Endodermal cell (in vitro differentiated cells): ENCODE measurements at regions not wholly inside any gene's neighbourhood (a gene's known extent, or its start where the extent isn't known, plus 50 kb on each side); places are given as distances from the start of the nearest gene placed in this dataset.

Experiments used
- DNase-seq: peaks from one replicate; pipeline ENCODE4 v3.0.0-alpha.2; 2017
- H3K27ac ChIP-seq: 2 replicates; pipeline ENCODE4 v1.5.1; 2013; ENCODE audit warnings: mild to moderate bottlenecking, low read depth, low read length, moderate library complexity
- H3K27me3 ChIP-seq: 2 replicates; pipeline ENCODE4 v1.6.1; 2013; ENCODE audit warnings: mild to moderate bottlenecking, low read length, moderate library complexity; ENCODE audit not compliant: insufficient read depth, control insufficient read depth, poor library complexity, severe bottlenecking
- H3K36me3 ChIP-seq: 2 replicates; pipeline ENCODE4 v1.7.0; 2013; ENCODE audit warnings: mild to moderate bottlenecking, low read length, moderate library complexity; ENCODE audit not compliant: control insufficient read depth, insufficient read depth
- H3K4me1 ChIP-seq: one replicate; pipeline ENCODE4 v1.7.0; 2013; ENCODE audit warnings: low read length; ENCODE audit not compliant: control insufficient read depth, insufficient read depth
- H3K4me3 ChIP-seq: 2 replicates; pipeline ENCODE4 v1.5.1; 2013; ENCODE audit warnings: mild to moderate bottlenecking, low read length, moderate library complexity
- H3K9ac ChIP-seq: 2 replicates; pipeline ENCODE4 v1.6.1; 2013; ENCODE audit warnings: mild to moderate bottlenecking, low read length, moderate library complexity; ENCODE audit not compliant: poor library complexity, severe bottlenecking; ENCODE audit errors: extremely low read depth
- H3K9me3 ChIP-seq: 2 replicates; pipeline ENCODE4 v1.6.1; 2013; ENCODE audit warnings: mild to moderate bottlenecking, low read length, moderate library complexity; ENCODE audit not compliant: control insufficient read depth
- H3K27ac Mint-ChIP-seq: 2 replicates; pipeline ENCODE4 v1.8.0; 2020; ENCODE audit warnings: mixed read lengths
- H3K27me3 Mint-ChIP-seq: 2 replicates; pipeline ENCODE4 v1.8.0; 2021; ENCODE audit warnings: mild to moderate bottlenecking, mixed read lengths; ENCODE audit not compliant: insufficient read depth
- H3K36me3 Mint-ChIP-seq: 2 replicates; pipeline ENCODE4 v1.8.0; 2020; ENCODE audit warnings: low read depth, mixed read lengths
- H3K4me1 Mint-ChIP-seq: 2 replicates; pipeline ENCODE4 v1.8.0; 2020; ENCODE audit warnings: mixed read lengths
- H3K4me3 Mint-ChIP-seq: 2 replicates; pipeline ENCODE4 v1.8.0; 2020; ENCODE audit warnings: mild to moderate bottlenecking, moderate library complexity, mixed read lengths
- H3K9me3 Mint-ChIP-seq: 2 replicates; pipeline ENCODE4 v1.8.0; 2020; ENCODE audit warnings: mild to moderate bottlenecking, mixed read lengths
- CTCF ChIP-seq: fragments of 200-600 bp; sonication (generic); conservative IDR thresholded peaks from 2 replicates; pipeline ENCODE4 v1.5.0; 2021; ENCODE audit warnings: antibody characterized with exemption, mild to moderate bottlenecking
- WGBS, 2 experiments: methylation state at CpG; one replicate each; pipeline versions ENCODE4 v1.1.5 to v1.1.7; 2013; ENCODE audit warnings: missing lambda C conversion rate in 2 of 2, mixed read lengths in 1 of 2; ENCODE audit not compliant: insufficient coverage in 1 of 2, insufficient read length in 1 of 2; 5-methylcytosine and 5-hydroxymethylcytosine counted together

GRCh38 chr12:61854902-61855301 is 405.3 kb upstream of the USP15 start:
- Histone ChIP-seq H3K4me3 (no peak overlapping the region), H3K36me3 (no peaks in the 10 kb centered on the region), H3K4me1 (no peaks in the 10 kb centered on the region), H3K27me3 (no peaks in the 10 kb centered on the region), H3K9me3 (no peaks in the 10 kb centered on the region), H3K9ac (no peak overlapping the region), H3K27ac (no peak overlapping the region)
- peaks cover 3% of the 10 kb centered on the region for H3K9me3 Mint-ChIP-seq
- no peak overlapping the region for H3K27ac Mint-ChIP-seq
- H3K4me3 Mint-ChIP-seq: no peak overlapping the region
- no peak for TF ChIP-seq CTCF
- no peaks in the 10 kb centered on the region for H3K27me3 Mint-ChIP-seq
- H3K36me3 Mint-ChIP-seq: no peaks in the 10 kb centered on the region
- no peak for DNase-seq
- H3K4me1 Mint-ChIP-seq: no peaks in the 10 kb centered on the region

- Histone ChIP-seq H3K4me3 (no peak overlapping the region), H3K36me3 (no peaks in the 10 kb centered on the region), H3K27ac (no peak overlapping the region), H3K9me3 (no peaks in the 10 kb centered on the region), H3K27me3 (no peaks in the 10 kb centered on the region), H3K9ac (no peak overlapping the region), H3K4me1 (no peaks in the 10 kb centered on the region)
- H3K36me3 Mint-ChIP-seq: no peaks in the 10 kb centered on the region
- H3K27me3 Mint-ChIP-seq: no peaks in the 10 kb centered on the region
- no peak for DNase-seq
- no peaks in the 10 kb centered on the region for H3K4me1 Mint-ChIP-seq
- peaks cover 3% of the 10 kb centered on the region for H3K9me3 Mint-ChIP-seq
- H3K4me3 Mint-ChIP-seq: no peak overlapping the region
- WGBS, 2 experiments: 90 to 100% methylated on average over 2 of the region's 2 CpGs
- TF ChIP-seq CTCF: peak; percentile 36
- H3K27ac Mint-ChIP-seq: no peak overlapping the region
These were observed 402.2 kb upstream of the USP15 start for GRCh38 chr12:61857968-61858367.

GRCh38 chr12:61860451-61860850 is 399.8 kb upstream of the USP15 start:
- Histone ChIP-seq H3K36me3 (no peaks in the 10 kb centered on the region), H3K4me1 (no peaks in the 10 kb centered on the region), H3K9me3 (no peaks in the 10 kb centered on the region), H3K27ac (peak overlapping the region; percentile 42), H3K9ac (no peak overlapping the region), H3K27me3 (no peaks in the 10 kb centered on the region), H3K4me3 (no peak overlapping the region)
- Mint-ChIP-seq H3K9me3 (no peaks in the 10 kb centered on the region), H3K4me1 (no peaks in the 10 kb centered on the region), H3K4me3 (no peak overlapping the region), H3K27me3 (no peaks in the 10 kb centered on the region), H3K36me3 (no peaks in the 10 kb centered on the region), H3K27ac (no peak overlapping the region)
- no peak for DNase-seq
- TF ChIP-seq CTCF: no peak
